WTC11 (cell line): ENCODE measurements at regions not wholly inside any gene's neighbourhood (a gene's known extent, or its start where the extent isn't known, plus 50 kb on each side); places are given as distances from the start of the nearest gene placed in this dataset.

ENCODE experiments used
- AR ChIP-seq: fragments of 250-450 bp; sonication (Bioruptor Pico); IDR thresholded peaks from 2 replicates; pipeline ENCODE4 v1.9.0; 2021; ENCODE audit warnings: mild to moderate bottlenecking
- CREM ChIP-seq: sonication (generic); formaldehyde crosslinking; IDR thresholded peaks from 2 replicates; pipeline ENCODE4 v1.8.1; 2022; ENCODE audit warnings: mild to moderate bottlenecking, missing genetic modification reagents, moderate library complexity
- CTCF ChIP-seq: fragments of 200-600 bp; IDR thresholded peaks from 2 replicates; pipeline ENCODE4 v1.8.0; 2022; ENCODE audit warnings: antibody characterized with exemption
- ELF4 ChIP-seq: sonication (generic); formaldehyde crosslinking; IDR thresholded peaks from 2 replicates; pipeline ENCODE4 v1.8.1; 2022; ENCODE audit warnings: low read depth, mild to moderate bottlenecking, moderate library complexity, missing genetic modification reagents
- ETV6 ChIP-seq: sonication (generic); formaldehyde crosslinking; IDR thresholded peaks from 2 replicates; pipeline ENCODE4 v1.8.1; 2022; ENCODE audit warnings: mild to moderate bottlenecking, missing genetic modification reagents
- FOXK1 ChIP-seq: sonication (generic); formaldehyde crosslinking; IDR thresholded peaks from 2 replicates; pipeline ENCODE4 v1.8.0; 2022; ENCODE audit warnings: mild to moderate bottlenecking, moderate library complexity, missing genetic modification reagents
- NFYB ChIP-seq: sonication (generic); formaldehyde crosslinking; conservative IDR thresholded peaks from 2 replicates; pipeline ENCODE4 v1.8.0; 2022; ENCODE audit warnings: low read depth, missing genetic modification reagents
- NR3C1 ChIP-seq: sonication (generic); formaldehyde crosslinking; conservative IDR thresholded peaks from 2 replicates; pipeline ENCODE4 v1.8.1; 2023; ENCODE audit warnings: low read depth, mild to moderate bottlenecking, missing genetic modification reagents
- PRDM15 ChIP-seq: sonication (generic); formaldehyde crosslinking; IDR thresholded peaks from 2 replicates; pipeline ENCODE4 v1.8.0; 2022; ENCODE audit warnings: missing genetic modification reagents
- SP1 ChIP-seq: sonication (generic); formaldehyde crosslinking; conservative IDR thresholded peaks from 2 replicates; pipeline ENCODE4 v1.8.1; 2022; ENCODE audit warnings: missing genetic modification reagents
- TP53 ChIP-seq: sonication (generic); formaldehyde crosslinking; IDR thresholded peaks from 2 replicates; pipeline ENCODE4 v1.8.1; 2023; ENCODE audit warnings: mild to moderate bottlenecking, missing genetic modification reagents
- ZNF232 ChIP-seq: sonication (generic); formaldehyde crosslinking; IDR thresholded peaks from 2 replicates; pipeline ENCODE4 v1.8.0; 2022; ENCODE audit warnings: mild to moderate bottlenecking, missing genetic modification reagents

GRCh38 chr3:193932576-193932975, 203.4 kb upstream of the HES1 start:
- no peak for TF ChIP-seq ETV6 (CRISPR knock-in tag)
- no peak for TF ChIP-seq NR3C1 (CRISPR knock-in tag)
- no peak for TF ChIP-seq TP53 (CRISPR knock-in tag)
- TF ChIP-seq CREM: no peak
- TF ChIP-seq CTCF: no peak
- TF ChIP-seq AR (CRISPR knock-in tag): no peak
- TF ChIP-seq ELF4 (CRISPR knock-in tag): no peak
- TF ChIP-seq ZNF232 (CRISPR knock-in tag): no peak
- no peak for TF ChIP-seq NFYB
- TF ChIP-seq FOXK1 (CRISPR knock-in tag): no peak
- no peak for TF ChIP-seq PRDM15 (CRISPR knock-in tag)
- no peak for TF ChIP-seq SP1 (CRISPR knock-in tag)
